ENCODE measurements at regions not wholly inside any gene's neighbourhood (a gene's known extent, or its start where the extent isn't known, plus 50 kb on each side); places are given as distances from the start of the nearest gene placed in this dataset.

- peaks cover 35% of the 10 kb centered on the region for H3K27me3 Mint-ChIP-seq (ENCODE audit: insufficient read depth, unreplicated experiment)
- H3K36me3 Mint-ChIP-seq (ENCODE audit: insufficient read depth, unreplicated experiment): no peaks in the 10 kb centered on the region
- intact Hi-C loops (cut with micrococcal nuclease; ENCODE audit: unreplicated experiment): no loop called here
- no peaks in the 10 kb centered on the region; the same call in 1 of the 2 replicates for H3K27me3 ChIP-seq (replicated peaks; ENCODE audit: control insufficient read depth, insufficient read depth, low read length)
- TF ChIP-seq CTCF (IDR thresholded peaks at IDR 0.05; ENCODE audit: insufficient read depth in 1 of 2, low read depth in 1 of 2, low read length in 1 of 2, severe bottlenecking in 1 of 2, unreplicated experiment in 1 of 2): no peak
- H3K27ac Mint-ChIP-seq (ENCODE audit: unreplicated experiment): no peak overlapping the region
- no peak overlapping the region for H3K4me3 ChIP-seq (ENCODE audit: low read depth, low read length)
- H3K36me3 ChIP-seq (ENCODE audit: control insufficient read depth, insufficient read depth, low read length): no peaks in the 10 kb centered on the region
- ChIA-PET CTCF (no interaction called here), POLR2A (no interaction called here)
- no peaks in the 10 kb centered on the region for H3K4me1 ChIP-seq
- H3K9me3 ChIP-seq: no peaks in the 10 kb centered on the region; the same call in 1 of the 2 replicates
- H3K4me1 Mint-ChIP-seq (ENCODE audit: low read depth, unreplicated experiment): no peaks in the 10 kb centered on the region
- no peak for DNase-seq
- H3K9me3 Mint-ChIP-seq (ENCODE audit: unreplicated experiment): no peaks in the 10 kb centered on the region
- no TSS peak for BruUV-seq (replicated peaks)
- no peak overlapping the region for H3K4me3 Mint-ChIP-seq (ENCODE audit: unreplicated experiment)
Measured at GRCh38 chr20:22243067-22243466, 341.3 kb downstream of the FOXA2 start.

GRCh38 chr20:22241609-22242008 is 342.8 kb downstream of the FOXA2 start:
- H3K4me1 ChIP-seq: no peaks in the 10 kb centered on the region
- POLR2A ChIA-PET: no interaction called here
- H3K4me3 Mint-ChIP-seq (ENCODE audit: unreplicated experiment): no peak overlapping the region
- H3K4me1 Mint-ChIP-seq (ENCODE audit: low read depth, unreplicated experiment): no peaks in the 10 kb centered on the region
- CTCF ChIA-PET: no interaction called here
- no peaks in the 10 kb centered on the region for H3K36me3 ChIP-seq (ENCODE audit: control insufficient read depth, insufficient read depth, low read length)
- DNase-seq: no peak
- H3K9me3 ChIP-seq: no peaks in the 10 kb centered on the region; the same call in 1 of the 2 replicates
- H3K4me3 ChIP-seq (ENCODE audit: low read depth, low read length): no peak overlapping the region
- intact Hi-C loops (cut with micrococcal nuclease; ENCODE audit: unreplicated experiment): no loop called here
- no peaks in the 10 kb centered on the region for H3K9me3 Mint-ChIP-seq (ENCODE audit: unreplicated experiment)
- H3K27ac Mint-ChIP-seq (ENCODE audit: unreplicated experiment): no peak overlapping the region
- H3K27me3 ChIP-seq (replicated peaks; ENCODE audit: control insufficient read depth, insufficient read depth, low read length): no peaks in the 10 kb centered on the region; the same call in 1 of the 2 replicates
- TF ChIP-seq CTCF (IDR thresholded peaks at IDR 0.05; ENCODE audit: insufficient read depth in 1 of 2, low read depth in 1 of 2, low read length in 1 of 2, severe bottlenecking in 1 of 2, unreplicated experiment in 1 of 2): no peak
- no peaks in the 10 kb centered on the region for H3K36me3 Mint-ChIP-seq (ENCODE audit: insufficient read depth, unreplicated experiment)
- peaks cover 38% of the 10 kb centered on the region for H3K27me3 Mint-ChIP-seq (ENCODE audit: insufficient read depth, unreplicated experiment)
- BruUV-seq (replicated peaks): no TSS peak

GRCh38 chr20:22232923-22233322 is 351.4 kb downstream of the FOXA2 start:
- BruUV-seq (replicated peaks): no TSS peak
- Histone ChIP-seq H3K4me1 (no peaks in the 10 kb centered on the region), H3K36me3 (ENCODE audit: control insufficient read depth, insufficient read depth, low read length) (no peaks in the 10 kb centered on the region), H3K27me3 (replicated peaks; ENCODE audit: control insufficient read depth, insufficient read depth, low read length) (no peaks in the 10 kb centered on the region), H3K9me3 (no peaks in the 10 kb centered on the region), H3K4me3 (ENCODE audit: low read depth, low read length) (no peak overlapping the region)
- H3K4me1 Mint-ChIP-seq (ENCODE audit: low read depth, unreplicated experiment): no peaks in the 10 kb centered on the region
- POLR2A ChIA-PET: no interaction called here
- DNase-seq: no peak
- intact Hi-C loops (cut with micrococcal nuclease; ENCODE audit: unreplicated experiment): no loop called here
- peaks cover 29% of the 10 kb centered on the region for H3K27me3 Mint-ChIP-seq (ENCODE audit: insufficient read depth, unreplicated experiment)
- H3K9me3 Mint-ChIP-seq (ENCODE audit: unreplicated experiment): no peaks in the 10 kb centered on the region
- CTCF ChIA-PET: no interaction called here
- H3K27ac Mint-ChIP-seq (ENCODE audit: unreplicated experiment): no peak overlapping the region
- no peaks in the 10 kb centered on the region for H3K36me3 Mint-ChIP-seq (ENCODE audit: insufficient read depth, unreplicated experiment)
- no peak overlapping the region for H3K4me3 Mint-ChIP-seq (ENCODE audit: unreplicated experiment)
- no peak for TF ChIP-seq CTCF (IDR thresholded peaks at IDR 0.05; ENCODE audit: insufficient read depth in 1 of 2, low read depth in 1 of 2, low read length in 1 of 2, severe bottlenecking in 1 of 2, unreplicated experiment in 1 of 2)

Measured in Caco-2 (cell line).